H1 (cell line): ENCODE measurements at regions not wholly inside any gene's neighbourhood (a gene's known extent, or its start where the extent isn't known, plus 50 kb on each side); places are given as distances from the start of the nearest gene placed in this dataset.
A peak's percentile ranks its signal among the peaks of the same experiment; 100 is the strongest.

Experiments
- ATF2 ChIP-seq: IDR thresholded peaks from 2 replicates; pipeline ENCODE4 v1.6.1; 2012; ENCODE audit warnings: low read length, inconsistent platforms
- ATF3 ChIP-seq: IDR thresholded peaks from 2 replicates; pipeline ENCODE4 v1.6.1; 2011; ENCODE audit warnings: low read depth, mild to moderate bottlenecking, low read length; ENCODE audit not compliant: insufficient read depth
- CBX8 ChIP-seq: fragments of 300-800, 300-1000 bp; sonication (generic); IDR thresholded peaks from 2 replicates; pipeline ENCODE4 v1.7.1; 2016; ENCODE audit warnings: low read depth, low read length, borderline replicate concordance
- CREB1 ChIP-seq: IDR thresholded peaks from 2 replicates; pipeline ENCODE4 v1.6.1; 2012; ENCODE audit warnings: inconsistent platforms
- CTBP2 ChIP-seq: IDR thresholded peaks from 2 replicates; pipeline ENCODE4 v1.7.0; 2011; ENCODE audit warnings: borderline replicate concordance, mild to moderate bottlenecking, moderate library complexity, mixed read lengths, low read length; ENCODE audit not compliant: insufficient read depth, insufficient read length
- HDAC2 ChIP-seq, 2 experiments: fragments of 300-600 bp in 1 of 2; sonication (generic) in 1 of 2; IDR thresholded peaks; 2 replicates each; pipeline ENCODE4 v1.6.1; 2011 to 2012; ENCODE audit warnings: low read depth in 2 of 2, low read length in 2 of 2, mild to moderate bottlenecking in 2 of 2, moderate library complexity in 2 of 2, borderline replicate concordance in 1 of 2, inconsistent platforms in 1 of 2
- HDAC6 ChIP-seq: IDR thresholded peaks from one replicate; pipeline ENCODE4 v1.7.1; 2012; ENCODE audit warnings: low read depth, mild to moderate bottlenecking, inconsistent platforms, low read length, moderate library complexity
- MAFK ChIP-seq: IDR thresholded peaks from 2 replicates; pipeline ENCODE4 v1.6.1; 2012; ENCODE audit warnings: low read depth, mild to moderate bottlenecking, improper control_type of control experiment, low read length
- NANOG ChIP-seq: IDR thresholded peaks from 2 replicates; pipeline ENCODE4 v1.6.1; 2011; ENCODE audit warnings: low read length, low read depth, mild to moderate bottlenecking, inconsistent platforms; ENCODE audit not compliant: insufficient read depth, poor library complexity, severe bottlenecking
- POLR2A ChIP-seq, 2 experiments: IDR thresholded peaks; 1 replicate in 1 of 2; 2 replicates in 1 of 2; pipeline ENCODE4 v1.6.1; 2011; ENCODE audit warnings: low read depth in 2 of 2, low read length in 2 of 2, mild to moderate bottlenecking in 2 of 2; ENCODE audit errors: control extremely low read depth in 1 of 2
- RFX5 ChIP-seq: IDR thresholded peaks from 2 replicates; pipeline ENCODE4 v1.6.1; 2011; ENCODE audit warnings: low read depth, low read length, improper control_type of control experiment, borderline replicate concordance
- SIRT6 ChIP-seq: IDR thresholded peaks from one replicate; pipeline ENCODE4 v1.7.1; 2012; ENCODE audit warnings: low read length, inconsistent platforms
- SIX5 ChIP-seq: IDR thresholded peaks from 2 replicates; pipeline ENCODE4 v1.6.1; 2011; ENCODE audit warnings: mild to moderate bottlenecking, low read depth, low read length
- SP2 ChIP-seq: IDR thresholded peaks from 2 replicates; pipeline ENCODE4 v1.6.1; 2012; ENCODE audit warnings: mild to moderate bottlenecking, low read length, inconsistent platforms
- SUZ12 ChIP-seq: fragments of 200-600 bp; sonication (generic); IDR thresholded peaks from 2 replicates; pipeline ENCODE4 v1.6.1; 2012; ENCODE audit warnings: mild to moderate bottlenecking, inconsistent platforms, low read length, moderate library complexity, mixed read lengths
- TBP ChIP-seq: IDR thresholded peaks from 2 replicates; pipeline ENCODE4 v1.6.1; 2011; ENCODE audit warnings: low read depth, low read length, improper control_type of control experiment
- YY1 ChIP-seq: IDR thresholded peaks from 2 replicates; pipeline ENCODE4 v1.6.1; 2011; ENCODE audit warnings: low read depth, mild to moderate bottlenecking, low read length
- ZNF274 ChIP-seq: IDR thresholded peaks from 2 replicates; pipeline ENCODE4 v1.7.0; 2012; ENCODE audit warnings: low read length, borderline replicate concordance; ENCODE audit errors: extremely low read depth

- TF ChIP-seq SIX5 (no peak), ATF3 (no peak), SIRT6 (no peak), ZNF274 (no peak), POLR2A (IDR thresholded peaks at IDR 0.05; ENCODE audit: control extremely low read depth in 1 of 2, low read depth in 2 of 2, low read length in 2 of 2) (no peak), YY1 (no peak), TBP (peak; percentile 99), CTBP2 (no peak), HDAC2 (IDR thresholded peaks at IDR 0.05; ENCODE audit: borderline replicate concordance in 1 of 2, low read depth in 2 of 2, low read length in 2 of 2) (no peak), SP2 (no peak), SUZ12 (no peak), ATF2 (peak; percentile 25; the same call in 1 of the 2 replicates), HDAC6 (no peak), RFX5 (no peak), CREB1 (no peak), NANOG (no peak), MAFK (peak; percentile 77; the same call in 1 of the 2 replicates), CBX8 (no peak)
Observed at GRCh38 chr6:27795697-27796494, 116.3 kb downstream of the OR2B2 start (continued).
